ENCODE measurements at regions not wholly inside any gene's neighbourhood (a gene's known extent, or its start where the extent isn't known, plus 50 kb on each side); places are given as distances from the start of the nearest gene placed in this dataset.

DNA sequence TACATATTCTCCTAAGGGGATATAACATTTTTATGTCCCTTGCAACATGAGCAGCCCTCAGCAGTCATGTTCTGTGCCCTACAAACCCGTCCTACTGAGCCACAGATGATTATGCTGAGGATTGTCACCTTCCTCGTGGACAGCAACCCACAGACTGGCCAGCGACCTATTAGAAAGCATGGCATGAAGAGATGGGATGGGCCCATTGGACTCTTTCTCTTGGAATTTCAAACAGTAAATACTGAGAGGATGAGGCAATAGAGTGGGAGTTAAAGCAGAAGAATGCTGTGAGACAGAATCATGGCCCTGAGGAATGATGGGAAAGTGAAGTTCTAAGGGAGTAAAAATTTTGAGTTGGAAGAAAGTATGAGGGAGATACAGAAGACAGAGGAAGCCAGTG, 149.9 kb upstream of the BTG1 start:
- WGBS, 4 donors = 89 to 91% (median 90%) methylated on average over 3 of the region's 3 CpGs
- no peak overlapping the region for H3K4me3 ChIP-seq
- H3K27me3 ChIP-seq = no peaks in the 10 kb centered on the region
- intact Hi-C loops (cut with DNase I) = no loop called here
- H3K9me3 ChIP-seq = no peaks in the 10 kb centered on the region
- ATAC-seq (no peak), DNase-seq (no peak)
- no peaks in the 10 kb centered on the region for H3K36me3 ChIP-seq
- peaks cover 0 to 27% (median 3%) of the 10 kb centered on the region in 12 donors for H3K4me1 ChIP-seq
- H3K27ac ChIP-seq = no peak overlapping the region
- TF ChIP-seq CTCF (IDR thresholded peaks at IDR 0.05) (no peak), POLR2A (IDR thresholded peaks at IDR 0.05) (no peak)

GRCh38 chr12:92294676-92295440, 149.2 kb upstream of the BTG1 start:
- no peak overlapping the region for H3K4me3 ChIP-seq
- intact Hi-C loops (cut with DNase I) = no loop called here
- H3K9me3 ChIP-seq = no peaks in the 10 kb centered on the region
- TF ChIP-seq POLR2A (IDR thresholded peaks at IDR 0.05) (no peak), CTCF (IDR thresholded peaks at IDR 0.05) (no peak)
- no peak overlapping the region for H3K27ac ChIP-seq
- no peaks in the 10 kb centered on the region for H3K36me3 ChIP-seq
- DNase-seq (no peak), ATAC-seq (no peak)
- H3K27me3 ChIP-seq = no peaks in the 10 kb centered on the region
- WGBS, 4 donors = 79 to 88% (median 88%) methylated on average over 4 of the region's 4 CpGs
- peaks cover 0 to 27% (median 3%) of the 10 kb centered on the region in 12 donors for H3K4me1 ChIP-seq

- intact Hi-C loops (cut with DNase I) = no loop called here
- H3K27ac ChIP-seq = no peak overlapping the region
- no peak for ATAC-seq
- TF ChIP-seq POLR2A (IDR thresholded peaks at IDR 0.05) (no peak), CTCF (IDR thresholded peaks at IDR 0.05) (no peak)
- H3K4me1 ChIP-seq = peaks cover 0 to 7% (median 0%) of the 10 kb centered on the region in 12 donors
- no peak overlapping the region for H3K4me3 ChIP-seq
- no peaks in the 10 kb centered on the region for H3K36me3 ChIP-seq
- 94 to 96% (median 95%) methylated on average over 4 of the region's 4 CpGs for WGBS, 4 donors
- H3K9me3 ChIP-seq = no peaks in the 10 kb centered on the region
- H3K27me3 ChIP-seq = no peaks in the 10 kb centered on the region
- no peak for DNase-seq
Observed at GRCh38 chr12:92292016-92292415, 146.4 kb upstream of the BTG1 start.

GRCh38 chr12:92290886-92291285, 145.2 kb upstream of the BTG1 start:
- no peaks in the 10 kb centered on the region for H3K27me3 ChIP-seq
- WGBS, 4 donors = 96 to 100% (median 99%) methylated on average over 1 of the region's 1 CpG
- intact Hi-C loops (cut with DNase I) = no loop called here
- no peaks in the 10 kb centered on the region for H3K36me3 ChIP-seq
- no peak for DNase-seq
- H3K27ac ChIP-seq = no peak overlapping the region
- ATAC-seq = no peak
- no peak for TF ChIP-seq CTCF (IDR thresholded peaks at IDR 0.05)
- TF ChIP-seq POLR2A (IDR thresholded peaks at IDR 0.05) = no peak
- H3K4me3 ChIP-seq = no peak overlapping the region
- no peaks in the 10 kb centered on the region for H3K9me3 ChIP-seq
- peaks cover 0 to 7% (median 0%) of the 10 kb centered on the region in 12 donors for H3K4me1 ChIP-seq

Data from heart left ventricle (tissue), 16 donors.